ENCODE measurements at regions not wholly inside any gene's neighbourhood (a gene's known extent, or its start where the extent isn't known, plus 50 kb on each side); places are given as distances from the start of the nearest gene placed in this dataset.

DNA sequence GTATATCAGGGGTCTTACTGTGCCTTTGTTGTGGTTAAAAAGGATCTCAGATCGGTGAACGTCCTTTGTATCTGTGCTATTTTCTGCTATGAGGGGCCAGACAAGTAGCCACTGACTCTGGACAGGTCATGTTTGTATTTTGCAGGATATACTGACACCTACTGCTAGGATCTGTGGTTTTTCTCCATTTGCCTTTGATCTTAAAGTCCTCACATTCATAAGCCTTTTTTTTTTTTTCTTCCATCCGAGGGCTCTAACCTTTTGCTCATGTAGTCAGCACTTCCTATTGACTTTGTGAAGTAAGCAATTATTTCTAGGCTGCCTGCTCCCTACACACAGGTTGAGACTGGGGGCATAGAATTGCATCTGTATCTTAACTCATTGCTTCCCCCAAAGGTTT is 106.2 kb downstream of the SLITRK5 start:
- no peak for TF ChIP-seq FOXP2 (optimal IDR thresholded peaks at IDR 0.05; ENCODE audit: control extremely low read depth, extremely low read length, insufficient read depth)
- TF ChIP-seq EZH2 (IDR thresholded peaks at IDR 0.05): no peak
